Parathyroid adenoma (tissue), 2 donors: ENCODE measurements at regions not wholly inside any gene's neighbourhood (a gene's known extent, or its start where the extent isn't known, plus 50 kb on each side); places are given as distances from the start of the nearest gene placed in this dataset.

Experiments
- H2AFZ ChIP-seq: fragments of 300-600 bp; sonication (generic); one replicate; pipeline ENCODE4 v1.7.0; 2017; ENCODE audit warnings: antibody characterized with exemption, mild to moderate bottlenecking
- H3K27ac ChIP-seq: fragments of 300-600 bp; sonication (generic); one replicate; pipeline ENCODE4 v1.7.0; 2017
- H3K27me3 ChIP-seq: fragments of 300-600 bp; sonication (generic); one replicate; pipeline ENCODE4 v1.7.0; 2017; ENCODE audit warnings: low read length; ENCODE audit not compliant: control insufficient read depth, insufficient read depth
- H3K36me3 ChIP-seq: fragments of 300-600 bp; sonication (generic); one replicate; pipeline ENCODE4 v1.7.0; 2017; ENCODE audit warnings: low read length; ENCODE audit not compliant: control insufficient read depth, insufficient read depth
- H3K4me1 ChIP-seq: fragments of 300-600 bp; sonication (generic); one replicate; pipeline ENCODE4 v1.7.0; 2017; ENCODE audit warnings: control low read depth
- H3K4me2 ChIP-seq: fragments of 300-600 bp; sonication (generic); one replicate; pipeline ENCODE4 v1.7.0; 2017; ENCODE audit warnings: low read length
- H3K4me3 ChIP-seq: fragments of 300-600 bp; sonication (generic); one replicate; pipeline ENCODE4 v1.7.0; 2017; ENCODE audit warnings: low read depth, low read length
- H3K79me2 ChIP-seq: fragments of 300-600 bp; sonication (generic); one replicate; pipeline ENCODE4 v1.7.0; 2017; ENCODE audit warnings: control low read depth
- H3K9ac ChIP-seq: fragments of 300-600 bp; sonication (generic); one replicate; pipeline ENCODE4 v1.7.0; 2017; ENCODE audit warnings: mild to moderate bottlenecking
- H3K9me3 ChIP-seq: fragments of 300-600 bp; sonication (generic); one replicate; pipeline ENCODE4 v1.7.0; 2017; ENCODE audit warnings: low read length; ENCODE audit not compliant: control insufficient read depth
- CTCF ChIP-seq: fragments of 300-600 bp; sonication (generic); IDR thresholded peaks from one replicate; pipeline ENCODE4 v1.7.0; 2017; ENCODE audit warnings: antibody characterized with exemption, mild to moderate bottlenecking
- donor health status: primary hyperparathyroidism.

- Histone ChIP-seq H3K79me2 (no peaks in the 10 kb centered on the region), H3K4me2 (no peak overlapping the region), H3K36me3 (no peaks in the 10 kb centered on the region), H3K4me1 (no peaks in the 10 kb centered on the region), H3K9me3 (no peaks in the 10 kb centered on the region), H2AFZ (no peak overlapping the region), H3K9ac (no peak overlapping the region), H3K27ac (no peak overlapping the region), H3K27me3 (no peaks in the 10 kb centered on the region), H3K4me3 (no peak overlapping the region)
- no peak for TF ChIP-seq CTCF
Measured at GRCh38 chr11:70677232-70677916, 279.0 kb downstream of the CTTN start.

- Histone ChIP-seq H3K4me1 (no peaks in the 10 kb centered on the region), H2AFZ (no peak overlapping the region), H3K79me2 (no peaks in the 10 kb centered on the region), H3K4me2 (no peak overlapping the region), H3K36me3 (no peaks in the 10 kb centered on the region), H3K27me3 (no peaks in the 10 kb centered on the region), H3K4me3 (no peak overlapping the region), H3K9me3 (no peaks in the 10 kb centered on the region), H3K27ac (no peak overlapping the region), H3K9ac (no peak overlapping the region)
- no peak for TF ChIP-seq CTCF
Measured at GRCh38 chr11:70678931-70679900, 280.9 kb downstream of the CTTN start.

GRCh38 chr11:70680781-70681281 lies 282.5 kb downstream of the CTTN start:
- no peaks in the 10 kb centered on the region for H3K4me1 ChIP-seq
- H2AFZ ChIP-seq: no peak overlapping the region
- no peaks in the 10 kb centered on the region for H3K27me3 ChIP-seq
- H3K4me2 ChIP-seq: no peak overlapping the region
- no peaks in the 10 kb centered on the region for H3K9me3 ChIP-seq
- H3K36me3 ChIP-seq: no peaks in the 10 kb centered on the region
- H3K9ac ChIP-seq: no peak overlapping the region
- H3K27ac ChIP-seq: no peak overlapping the region
- no peak overlapping the region for H3K4me3 ChIP-seq
- no peaks in the 10 kb centered on the region for H3K79me2 ChIP-seq
- no peak for TF ChIP-seq CTCF

- Histone ChIP-seq H3K4me3 (no peak overlapping the region), H3K9ac (no peak overlapping the region), H3K4me2 (no peak overlapping the region), H2AFZ (no peak overlapping the region), H3K9me3 (no peaks in the 10 kb centered on the region), H3K27ac (no peak overlapping the region), H3K4me1 (no peaks in the 10 kb centered on the region), H3K79me2 (no peaks in the 10 kb centered on the region), H3K36me3 (no peaks in the 10 kb centered on the region), H3K27me3 (no peaks in the 10 kb centered on the region)
- no peak for TF ChIP-seq CTCF
Measured at GRCh38 chr11:70682056-70682455, 283.7 kb downstream of the CTTN start.
